Fibroblast of skin of right quadriceps (primary cell): ENCODE measurements at regions not wholly inside any gene's neighbourhood (a gene's known extent, or its start where the extent isn't known, plus 50 kb on each side); places are given as distances from the start of the nearest gene placed in this dataset.
"Not testable (repeated sequence)": the region's sequence is repeated elsewhere in the genome, so short reads cannot be mapped to it uniquely, and the experiment has no call there.

ENCODE experiments used
- DNase-seq: peaks from one replicate; pipeline ENCODE4 v3.0.0-alpha.2; 2013

- peak; percentile 53 for DNase-seq
These were observed 405.3 kb upstream of the HS3ST5 start for GRCh38 chr6:114747995-114748625.

DNA sequence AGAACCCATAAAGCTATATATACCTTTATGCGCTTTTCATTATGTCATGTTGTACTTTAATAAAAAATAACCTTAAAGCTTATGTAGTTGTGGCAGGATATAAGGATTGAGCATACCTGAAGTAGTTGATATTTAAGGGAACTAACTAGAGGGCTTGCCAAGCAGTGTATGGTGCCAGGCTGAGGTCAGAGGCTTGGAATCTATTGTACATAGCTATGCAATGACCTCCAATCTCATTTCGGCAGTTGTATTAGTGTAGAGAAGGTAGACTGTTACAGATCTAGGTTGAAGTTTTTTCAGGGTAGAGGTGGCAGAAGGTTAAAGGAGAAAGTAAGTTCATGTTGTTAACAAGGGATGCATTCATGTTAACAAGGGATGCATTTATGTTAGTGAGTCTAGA lies 397.7 kb upstream of the HS3ST5 start:
- no peak for DNase-seq

GRCh38 chr6:114739656-114740055 lies 396.8 kb upstream of the HS3ST5 start:
- no peak for DNase-seq

GRCh38 chr6:114735025-114735735 lies 392.4 kb upstream of the HS3ST5 start:
- DNase-seq = peak; percentile 55

DNA sequence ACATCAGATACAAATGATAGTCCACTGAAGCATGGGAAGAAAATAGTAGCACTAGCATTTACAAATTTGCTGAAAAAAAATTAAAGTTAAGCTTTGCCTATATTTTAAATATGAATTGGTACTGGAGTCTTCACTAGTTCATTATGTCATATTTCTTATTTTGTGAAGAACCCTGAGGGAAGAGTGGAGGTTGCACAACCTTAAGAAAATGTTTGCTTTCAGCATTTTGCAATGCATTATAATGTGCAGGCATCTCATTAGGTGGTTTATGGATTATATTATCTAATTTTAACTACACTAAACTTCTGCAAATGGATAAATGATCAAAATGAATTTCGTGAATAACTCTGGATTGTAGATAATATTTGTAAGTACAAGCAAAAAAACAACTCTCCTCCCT lies 390.8 kb upstream of the HS3ST5 start:
- no peak for DNase-seq

DNA sequence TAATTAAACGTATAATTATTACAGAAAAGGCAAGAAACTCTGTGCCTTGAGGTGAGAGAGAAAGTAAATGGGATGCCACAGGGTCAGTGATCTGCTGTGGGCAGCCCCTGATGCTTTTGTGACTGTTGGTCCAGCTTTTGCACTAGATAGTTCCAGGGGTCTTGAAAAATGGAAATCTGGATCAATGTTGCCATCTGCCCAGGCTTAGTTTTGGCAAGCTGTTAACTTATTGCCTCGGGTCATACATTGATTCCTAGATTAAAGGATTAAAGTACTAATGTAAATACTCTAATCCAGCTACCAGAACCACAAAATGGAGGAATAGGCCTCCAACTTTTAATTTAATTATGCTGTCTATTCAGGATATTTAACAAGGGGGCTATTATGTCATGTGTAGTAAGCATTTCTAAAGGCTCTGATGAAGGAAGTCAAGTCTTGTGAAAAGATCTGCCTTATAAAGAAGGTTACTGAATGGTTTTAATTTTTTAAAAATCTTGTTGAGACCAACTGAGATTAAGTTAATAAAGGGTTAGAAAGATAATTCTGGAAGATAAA lies 376.0 kb upstream of the HS3ST5 start:
- DNase-seq = no peak

- no peak for DNase-seq
These were observed 375.4 kb upstream of the HS3ST5 start for GRCh38 chr6:114718186-114718585.

GRCh38 chr6:114714836-114715507 lies 372.1 kb upstream of the HS3ST5 start:
- no peak for DNase-seq

GRCh38 chr6:114713690-114714089 lies 370.9 kb upstream of the HS3ST5 start:
- no peak for DNase-seq

GRCh38 chr6:114712129-114712662 lies 369.4 kb upstream of the HS3ST5 start:
- DNase-seq = no peak

- no peak for DNase-seq
These were observed 364.3 kb upstream of the HS3ST5 start for GRCh38 chr6:114707081-114707620.

DNA sequence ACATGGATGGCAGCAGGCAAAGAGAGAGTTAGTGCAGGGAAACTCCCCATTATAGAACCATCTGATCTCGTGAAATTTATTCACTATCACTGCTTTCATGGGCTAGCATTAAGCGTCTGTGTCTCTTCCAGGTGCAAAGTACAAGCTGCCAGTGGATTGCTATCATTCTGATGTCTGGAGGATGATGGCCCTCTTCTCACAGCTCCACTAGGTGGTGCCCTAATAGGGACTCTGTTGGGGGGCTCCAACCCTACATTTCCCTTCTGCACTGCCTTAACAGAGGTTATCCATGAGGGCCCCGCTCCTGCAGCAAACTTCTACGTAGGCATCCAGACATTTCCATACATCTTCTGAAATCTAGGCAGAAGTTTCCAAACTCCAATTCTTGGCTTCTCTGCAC lies 347.8 kb upstream of the HS3ST5 start:
- no peak for DNase-seq

DNA sequence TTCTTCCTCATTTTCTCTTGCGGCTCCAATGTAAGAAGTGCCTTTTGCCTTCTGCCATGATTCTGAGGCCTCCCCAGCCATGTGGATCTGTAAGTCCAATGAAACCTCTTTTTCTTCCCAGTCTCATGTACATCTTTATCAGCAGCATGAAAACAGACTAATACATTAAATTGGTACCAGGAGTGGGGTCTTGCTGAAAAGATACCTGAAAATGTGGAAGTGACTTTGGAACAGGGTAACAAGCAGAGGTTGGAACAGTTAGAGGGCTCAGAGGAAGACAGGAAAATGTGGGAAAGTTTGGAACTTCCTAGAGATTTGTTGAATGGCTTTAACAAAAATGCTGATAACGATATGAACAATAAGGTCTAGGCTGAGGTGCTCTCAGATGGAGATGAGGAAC lies 316.7 kb upstream of the HS3ST5 start:
- no peak for DNase-seq

GRCh38 chr6:114651611-114652010 lies 308.8 kb upstream of the HS3ST5 start:
- DNase-seq = no peak

- DNase-seq = no peak
These were observed 308.1 kb upstream of the HS3ST5 start for GRCh38 chr6:114650891-114651290.

GRCh38 chr6:114649298-114649697 lies 306.5 kb upstream of the HS3ST5 start:
- DNase-seq = no peak

DNA sequence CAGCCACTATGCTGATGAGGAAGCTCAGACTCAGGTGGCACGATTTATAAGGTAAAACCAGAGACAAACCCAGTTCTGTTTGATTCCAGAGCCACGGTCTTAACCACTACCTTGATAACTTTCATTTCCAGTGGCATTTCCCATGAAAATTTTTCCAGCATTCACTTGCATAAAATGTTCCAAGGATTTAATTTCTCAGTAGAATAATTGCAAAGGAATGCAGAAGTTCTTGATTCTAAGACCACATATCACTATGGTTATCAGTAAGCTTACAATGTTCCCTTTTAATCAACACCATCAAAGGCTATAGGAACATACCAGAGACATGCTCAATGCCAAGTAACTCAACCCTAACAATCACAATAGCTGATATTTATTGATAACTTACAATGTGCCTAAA lies 306.0 kb upstream of the HS3ST5 start:
- DNase-seq = no peak

- no peak for DNase-seq
These were observed 295.5 kb upstream of the HS3ST5 start for GRCh38 chr6:114638341-114638740.

- DNase-seq = no peak
These were observed 291.2 kb upstream of the HS3ST5 start for GRCh38 chr6:114634016-114634415.

DNA sequence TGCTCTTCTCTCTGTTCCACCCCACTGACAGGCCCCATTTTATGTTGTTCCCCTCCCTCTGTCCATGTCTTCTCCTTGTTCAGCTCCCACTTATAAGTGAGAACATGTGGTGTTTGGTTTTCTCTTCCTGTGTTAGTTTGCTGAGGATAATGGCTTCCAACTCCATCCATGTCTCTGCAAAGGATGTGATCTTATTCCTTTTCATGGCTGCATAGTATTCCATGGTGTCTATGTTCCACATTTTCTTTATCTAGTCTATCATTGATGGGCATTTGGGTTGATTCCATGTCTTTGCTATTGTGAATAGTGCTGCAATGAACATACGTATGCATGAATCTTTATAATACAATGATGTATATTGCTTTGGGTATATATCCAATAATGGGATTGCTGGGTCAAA lies 283.4 kb upstream of the HS3ST5 start:
- DNase-seq = not testable (repeated sequence)

DNA sequence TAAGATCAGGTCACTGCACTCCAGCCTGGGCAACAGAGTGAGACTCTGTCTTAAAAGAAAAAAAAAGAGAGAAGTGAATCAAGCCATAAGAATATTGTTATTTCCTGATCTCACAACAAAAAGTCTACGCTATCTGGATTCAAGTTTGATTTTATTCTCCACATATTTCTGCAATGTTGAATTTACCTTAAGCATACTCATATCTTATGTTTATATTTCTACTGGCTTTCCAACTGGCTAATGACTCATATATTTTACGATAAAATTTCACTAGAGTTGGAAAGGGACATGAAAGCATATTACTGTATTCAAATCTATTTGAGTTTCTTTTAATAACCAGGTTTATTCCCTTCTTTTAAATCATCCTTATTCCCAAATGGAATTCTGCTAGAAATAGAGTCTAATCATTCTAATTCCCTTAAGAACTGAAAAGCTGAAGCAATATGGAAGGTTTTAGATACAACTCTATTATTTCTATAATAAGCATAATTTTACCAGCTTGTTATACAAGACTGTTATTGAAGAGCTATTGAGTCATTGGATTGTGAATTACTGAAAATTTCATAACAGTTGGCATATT lies 276.9 kb upstream of the HS3ST5 start:
- DNase-seq = no peak

DNA sequence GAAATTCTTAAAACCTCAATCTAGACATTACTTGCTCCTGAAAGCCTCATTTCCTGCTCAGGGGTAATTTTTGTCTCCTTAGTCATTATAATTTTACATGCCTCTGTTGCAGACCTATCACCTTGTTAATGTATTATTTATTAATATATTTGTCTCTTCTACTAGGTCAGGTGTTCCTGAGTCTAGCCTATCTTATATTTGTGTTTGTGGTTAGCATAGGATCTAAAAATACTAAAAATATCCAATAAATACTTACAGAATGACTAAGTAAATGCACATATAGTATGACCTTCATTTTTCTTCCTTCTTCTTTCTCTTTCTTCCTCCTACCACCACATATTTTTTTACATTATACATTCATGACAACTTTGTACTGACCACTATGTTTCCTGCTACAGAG lies 268.9 kb upstream of the HS3ST5 start:
- no peak for DNase-seq

DNA sequence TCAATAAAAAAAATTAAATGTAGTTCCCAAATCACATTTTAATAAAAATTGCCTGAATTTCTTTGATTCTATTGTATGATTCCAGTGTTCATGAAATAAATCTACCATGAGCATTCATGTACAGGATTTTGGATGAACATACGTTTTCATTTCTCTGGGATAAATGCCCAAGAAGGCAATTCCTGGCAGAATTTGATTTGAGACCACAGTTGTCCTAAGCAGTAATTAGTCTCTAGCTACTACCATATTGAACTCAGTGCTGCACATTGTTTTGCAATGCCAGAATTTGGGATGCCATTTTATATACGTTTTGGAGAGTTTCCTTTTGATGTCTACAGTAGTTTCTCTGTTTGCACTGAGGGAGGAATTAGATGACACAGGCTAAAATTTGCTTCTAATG lies 265.3 kb upstream of the HS3ST5 start:
- DNase-seq = no peak
